Neural progenitor cell (in vitro differentiated cells): ENCODE measurements at regions not wholly inside any gene's neighbourhood (a gene's known extent, or its start where the extent isn't known, plus 50 kb on each side); places are given as distances from the start of the nearest gene placed in this dataset.

Source experiments
- EZH2 ChIP-seq: fragments of 200-600 bp; sonication (generic); IDR thresholded peaks from 2 replicates; pipeline ENCODE4 v1.6.1; 2017; ENCODE audit warnings: antibody characterized with exemption, mild to moderate bottlenecking, moderate library complexity
- TF ChIP-seq, protein P1 (sequence below): fragments of 200-600 bp; sonication (generic); IDR thresholded peaks from 2 replicates; pipeline ENCODE4 v1.5.1; 2017; ENCODE audit warnings: antibody characterized with exemption, mild to moderate bottlenecking

DNA sequence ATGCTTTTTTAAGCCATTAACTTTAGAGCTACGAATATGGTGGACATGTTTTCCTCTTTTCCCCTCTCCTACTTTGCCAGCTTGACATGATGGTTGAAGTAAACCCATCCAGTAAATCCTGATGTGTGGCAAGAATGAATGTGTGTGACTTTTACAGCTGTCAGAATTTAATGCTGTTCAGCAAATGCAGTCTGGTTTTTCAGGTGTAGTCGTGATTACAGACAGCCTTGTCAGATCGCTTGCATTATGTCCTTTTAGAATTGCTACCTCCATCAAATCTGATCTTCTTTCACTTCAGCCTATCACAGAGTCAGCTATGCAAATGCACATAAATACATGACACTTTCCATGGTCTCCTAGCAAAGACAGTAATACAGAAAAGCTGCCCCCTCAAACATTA is 278.5 kb downstream of the FBXO15 start:
- TF ChIP-seq, protein P1, sequence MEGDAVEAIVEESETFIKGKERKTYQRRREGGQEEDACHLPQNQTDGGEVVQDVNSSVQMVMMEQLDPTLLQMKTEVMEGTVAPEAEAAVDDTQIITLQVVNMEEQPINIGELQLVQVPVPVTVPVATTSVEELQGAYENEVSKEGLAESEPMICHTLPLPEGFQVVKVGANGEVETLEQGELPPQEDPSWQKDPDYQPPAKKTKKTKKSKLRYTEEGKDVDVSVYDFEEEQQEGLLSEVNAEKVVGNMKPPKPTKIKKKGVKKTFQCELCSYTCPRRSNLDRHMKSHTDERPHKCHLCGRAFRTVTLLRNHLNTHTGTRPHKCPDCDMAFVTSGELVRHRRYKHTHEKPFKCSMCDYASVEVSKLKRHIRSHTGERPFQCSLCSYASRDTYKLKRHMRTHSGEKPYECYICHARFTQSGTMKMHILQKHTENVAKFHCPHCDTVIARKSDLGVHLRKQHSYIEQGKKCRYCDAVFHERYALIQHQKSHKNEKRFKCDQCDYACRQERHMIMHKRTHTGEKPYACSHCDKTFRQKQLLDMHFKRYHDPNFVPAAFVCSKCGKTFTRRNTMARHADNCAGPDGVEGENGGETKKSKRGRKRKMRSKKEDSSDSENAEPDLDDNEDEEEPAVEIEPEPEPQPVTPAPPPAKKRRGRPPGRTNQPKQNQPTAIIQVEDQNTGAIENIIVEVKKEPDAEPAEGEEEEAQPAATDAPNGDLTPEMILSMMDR, result no peak
- TF ChIP-seq EZH2, result no peak
